Loucy (cell line): ENCODE measurements at regions not wholly inside any gene's neighbourhood (a gene's known extent, or its start where the extent isn't known, plus 50 kb on each side); places are given as distances from the start of the nearest gene placed in this dataset.

Experiments
- CTCF ChIP-seq: fragments of 200-600 bp; sonication (generic); conservative IDR thresholded peaks from 2 replicates; pipeline ENCODE4 v1.5.1; 2014; ENCODE audit warnings: mild to moderate bottlenecking, antibody characterized with exemption, low read length
- EZH2phosphoT487 ChIP-seq: fragments of 200-600 bp; IDR thresholded peaks from 2 replicates; pipeline ENCODE4 v1.6.1; 2018; ENCODE audit warnings: antibody characterized with exemption, mild to moderate bottlenecking, moderate library complexity, borderline replicate concordance

DNA sequence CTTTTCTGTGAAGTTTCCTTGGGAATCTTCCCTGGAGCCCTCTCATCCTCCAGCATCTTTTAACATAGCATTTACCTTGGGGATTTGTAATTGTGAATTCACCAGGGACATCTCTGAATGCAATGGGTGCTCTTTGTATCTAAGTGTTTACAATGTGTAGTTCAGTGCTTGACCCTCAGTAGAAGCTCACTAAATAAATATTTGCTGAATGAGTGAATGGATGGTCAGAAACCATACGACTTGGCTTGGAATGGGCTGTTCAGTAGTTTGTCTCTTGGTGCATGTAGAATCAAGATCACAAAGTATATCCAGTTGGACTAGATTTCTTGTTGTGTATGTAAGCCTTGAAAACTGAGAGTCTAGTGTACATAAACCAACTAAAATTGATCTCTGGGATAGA lies 81.8 kb upstream of the MEF2C start:
- TF ChIP-seq CTCF (no peak), EZH2phosphoT487 (no peak)
